ENCODE measurements at regions not wholly inside any gene's neighbourhood (a gene's known extent, or its start where the extent isn't known, plus 50 kb on each side); places are given as distances from the start of the nearest gene placed in this dataset.

GRCh38 chr15:99443768-99444446, 121.9 kb upstream of the MEF2A start:
- TF ChIP-seq, protein P1, sequence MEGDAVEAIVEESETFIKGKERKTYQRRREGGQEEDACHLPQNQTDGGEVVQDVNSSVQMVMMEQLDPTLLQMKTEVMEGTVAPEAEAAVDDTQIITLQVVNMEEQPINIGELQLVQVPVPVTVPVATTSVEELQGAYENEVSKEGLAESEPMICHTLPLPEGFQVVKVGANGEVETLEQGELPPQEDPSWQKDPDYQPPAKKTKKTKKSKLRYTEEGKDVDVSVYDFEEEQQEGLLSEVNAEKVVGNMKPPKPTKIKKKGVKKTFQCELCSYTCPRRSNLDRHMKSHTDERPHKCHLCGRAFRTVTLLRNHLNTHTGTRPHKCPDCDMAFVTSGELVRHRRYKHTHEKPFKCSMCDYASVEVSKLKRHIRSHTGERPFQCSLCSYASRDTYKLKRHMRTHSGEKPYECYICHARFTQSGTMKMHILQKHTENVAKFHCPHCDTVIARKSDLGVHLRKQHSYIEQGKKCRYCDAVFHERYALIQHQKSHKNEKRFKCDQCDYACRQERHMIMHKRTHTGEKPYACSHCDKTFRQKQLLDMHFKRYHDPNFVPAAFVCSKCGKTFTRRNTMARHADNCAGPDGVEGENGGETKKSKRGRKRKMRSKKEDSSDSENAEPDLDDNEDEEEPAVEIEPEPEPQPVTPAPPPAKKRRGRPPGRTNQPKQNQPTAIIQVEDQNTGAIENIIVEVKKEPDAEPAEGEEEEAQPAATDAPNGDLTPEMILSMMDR (IDR thresholded peaks at IDR 0.05; ENCODE audit: poor library complexity) = no peak
- no peak for TF ChIP-seq EZH2phosphoT487 (IDR thresholded peaks at IDR 0.05; ENCODE audit: low read depth, severe bottlenecking, unreplicated experiment)
